Stimulated activated naive CD4-positive, alpha-beta T cell treated with Interleukin-2 at 50 U/mL for 16 hours (primary cell): ENCODE measurements at regions not wholly inside any gene's neighbourhood (a gene's known extent, or its start where the extent isn't known, plus 50 kb on each side); places are given as distances from the start of the nearest gene placed in this dataset.

Source experiments
- DNase-seq: peaks from one replicate; lab custom pipeline; 2025; lab: John Stamatoyannopoulos, UW

GRCh38 chr4:180057891-180058671 is 2185.1 kb upstream of the TENM3 start:
- DNase-seq: no peak

GRCh38 chr4:180058691-180059215 is 2184.4 kb upstream of the TENM3 start:
- no peak for DNase-seq

- DNase-seq: no peak
These were observed 2183.9 kb upstream of the TENM3 start for GRCh38 chr4:180059216-180059881.

- no peak for DNase-seq
These were observed 2182.9 kb upstream of the TENM3 start for GRCh38 chr4:180060159-180060889.

- no peak for DNase-seq
These were observed 2162.1 kb upstream of the TENM3 start for GRCh38 chr4:180081072-180081471.

- DNase-seq: no peak
These were observed 2158.6 kb upstream of the TENM3 start for GRCh38 chr4:180084561-180084960.

- no peak for DNase-seq
These were observed 2156.6 kb upstream of the TENM3 start for GRCh38 chr4:180086480-180087190.

GRCh38 chr4:180098586-180098985 is 2144.6 kb upstream of the TENM3 start:
- no peak for DNase-seq

GRCh38 chr4:180099957-180100356 is 2143.2 kb upstream of the TENM3 start:
- DNase-seq: no peak

GRCh38 chr4:180100433-180101344 is 2142.5 kb upstream of the TENM3 start:
- DNase-seq: no peak

- no peak for DNase-seq
These were observed 2141.7 kb upstream of the TENM3 start for GRCh38 chr4:180101348-180102083.

GRCh38 chr4:180103794-180104193 is 2139.4 kb upstream of the TENM3 start:
- no peak for DNase-seq

- no peak for DNase-seq
These were observed 2137.8 kb upstream of the TENM3 start for GRCh38 chr4:180105362-180105761.

GRCh38 chr4:180106122-180106521 is 2137.1 kb upstream of the TENM3 start:
- DNase-seq: no peak

- no peak for DNase-seq
These were observed 2136.2 kb upstream of the TENM3 start for GRCh38 chr4:180106997-180107396.

GRCh38 chr4:180116840-180117239 is 2126.4 kb upstream of the TENM3 start:
- no peak for DNase-seq

- DNase-seq: no peak
These were observed 2123.1 kb upstream of the TENM3 start for GRCh38 chr4:180120068-180120467.

- DNase-seq: no peak
These were observed 2108.9 kb upstream of the TENM3 start for GRCh38 chr4:180134091-180134866.

- no peak for DNase-seq
These were observed 2101.5 kb upstream of the TENM3 start for GRCh38 chr4:180141734-180142133.
